Right lobe of liver (tissue), 6 donors: ENCODE measurements at regions not wholly inside any gene's neighbourhood (a gene's known extent, or its start where the extent isn't known, plus 50 kb on each side); places are given as distances from the start of the nearest gene placed in this dataset.

Experiments
- ATAC-seq, 4 donors: fragments of 200-7000 bp; cut with Tn5 transposase; one replicate each; pipeline ENCODE4 v1.9.1; 2020; ENCODE audit warnings: mild to moderate bottlenecking in 4 of 4, moderate library complexity in 4 of 4
- DNase-seq, 3 donors: peaks; one replicate each; pipeline ENCODE4 v3.0.0-alpha.2; 2020
- H3K27ac ChIP-seq, 3 donors: fragments of 200-600 bp; one replicate each; pipeline ENCODE4 v1.8.0; 2022
- H3K27me3 ChIP-seq, 2 donors: fragments of 200-600 bp; one replicate each; pipeline ENCODE4 v1.8.0; 2022
- H3K36me3 ChIP-seq, 4 donors: fragments of 200-600 bp; sonication (generic) in 1 of 4; one replicate each; pipeline versions ENCODE4 v1.5.1 to v1.8.0; 2017 to 2022; ENCODE audit warnings: control low read depth in 1 of 4
- H3K4me1 ChIP-seq, 4 donors: fragments of 200-600 bp; sonication (generic) in 1 of 4; one replicate each; pipeline versions ENCODE4 v1.5.1 to v1.8.0; 2017 to 2022; ENCODE audit warnings: control low read depth in 1 of 4
- H3K4me3 ChIP-seq, 3 donors: fragments of 200-600 bp; one replicate each; pipeline ENCODE4 v1.8.0; 2022
- H3K9me3 ChIP-seq, 4 donors: fragments of 200-600 bp; sonication (generic) in 1 of 4; one replicate each; pipeline versions ENCODE4 v1.5.1 to v1.8.0; 2017 to 2022; ENCODE audit warnings: control low read depth in 1 of 4
- POLR2A ChIP-seq: fragments of 450-650 bp; IDR thresholded peaks from one replicate; pipeline ENCODE4 v1.6.1; 2017; ENCODE audit warnings: antibody characterized with exemption, mild to moderate bottlenecking
- WGBS: methylation state at CpG from one replicate; pipeline ENCODE4 v1.1.6; 2018; ENCODE audit warnings: low coverage, low lambda C conversion rate; ENCODE audit not compliant: insufficient coverage; ENCODE audit errors: missing lambda C conversion rate; 5-methylcytosine and 5-hydroxymethylcytosine counted together
- intact Hi-C, 2 donors: fragments of 100-400 bp; cut with DNase I; formaldehyde crosslinking; loops; one replicate each; pipeline versions ENCODE4 v1.11.2 to v1.14.1; 2022
- TF ChIP-seq, protein P1 (sequence below), 4 donors: fragments of 200-600 bp in 3 of 4; fragments of 450-650 bp in 1 of 4; IDR thresholded peaks; one replicate each; pipeline versions ENCODE4 v1.5.1 to v1.8.0; 2016 to 2022; ENCODE audit warnings: antibody characterized with exemption in 4 of 4, mild to moderate bottlenecking in 2 of 4
- donor health status: DM: no; HTN: yes; CAD: no.
- donor health status: DM: no; HTN: no; CAD: no.
- donor health status: DM: no; HTN: no; CAD: no.
- donor health status: DM: no; HTN: yes; CAD: no.
- donor health status: DM: no; HTN: yes; CAD: no.

DNA sequence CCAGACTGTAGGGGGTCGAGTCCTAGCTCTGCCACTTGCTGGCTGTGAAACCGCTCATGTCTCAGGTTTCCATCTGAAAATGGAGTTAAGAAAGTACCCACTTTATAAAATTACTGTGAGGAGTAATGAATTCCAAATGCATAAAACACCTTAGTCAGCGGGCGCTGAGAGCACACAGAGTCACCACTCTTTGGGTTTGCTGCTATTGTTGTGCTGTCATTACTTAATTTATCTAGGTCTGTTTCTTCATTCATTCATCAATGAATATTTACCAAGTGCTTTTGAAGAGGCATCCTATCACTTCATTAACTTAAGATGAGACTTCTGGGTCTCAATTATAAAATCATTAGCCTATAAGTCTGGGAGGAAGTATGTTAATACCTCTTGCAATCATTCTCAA is 317.3 kb downstream of the FBXW7 start:
- Histone ChIP-seq H3K4me3 (no peak overlapping the region), H3K9me3 (no peaks in the 10 kb centered on the region), H3K4me1 (no peaks in the 10 kb centered on the region), H3K27me3 (no peaks in the 10 kb centered on the region), H3K27ac (no peak overlapping the region), H3K36me3 (no peaks in the 10 kb centered on the region)
- 80% methylated on average over 2 of the region's 4 CpGs for WGBS
- no peak for TF ChIP-seq POLR2A
- TF ChIP-seq, protein P1, sequence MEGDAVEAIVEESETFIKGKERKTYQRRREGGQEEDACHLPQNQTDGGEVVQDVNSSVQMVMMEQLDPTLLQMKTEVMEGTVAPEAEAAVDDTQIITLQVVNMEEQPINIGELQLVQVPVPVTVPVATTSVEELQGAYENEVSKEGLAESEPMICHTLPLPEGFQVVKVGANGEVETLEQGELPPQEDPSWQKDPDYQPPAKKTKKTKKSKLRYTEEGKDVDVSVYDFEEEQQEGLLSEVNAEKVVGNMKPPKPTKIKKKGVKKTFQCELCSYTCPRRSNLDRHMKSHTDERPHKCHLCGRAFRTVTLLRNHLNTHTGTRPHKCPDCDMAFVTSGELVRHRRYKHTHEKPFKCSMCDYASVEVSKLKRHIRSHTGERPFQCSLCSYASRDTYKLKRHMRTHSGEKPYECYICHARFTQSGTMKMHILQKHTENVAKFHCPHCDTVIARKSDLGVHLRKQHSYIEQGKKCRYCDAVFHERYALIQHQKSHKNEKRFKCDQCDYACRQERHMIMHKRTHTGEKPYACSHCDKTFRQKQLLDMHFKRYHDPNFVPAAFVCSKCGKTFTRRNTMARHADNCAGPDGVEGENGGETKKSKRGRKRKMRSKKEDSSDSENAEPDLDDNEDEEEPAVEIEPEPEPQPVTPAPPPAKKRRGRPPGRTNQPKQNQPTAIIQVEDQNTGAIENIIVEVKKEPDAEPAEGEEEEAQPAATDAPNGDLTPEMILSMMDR (IDR thresholded peaks at IDR 0.05): no peak
- DNase-seq (no peak), ATAC-seq (no peak)
- intact Hi-C loops: no loop called here

DNA sequence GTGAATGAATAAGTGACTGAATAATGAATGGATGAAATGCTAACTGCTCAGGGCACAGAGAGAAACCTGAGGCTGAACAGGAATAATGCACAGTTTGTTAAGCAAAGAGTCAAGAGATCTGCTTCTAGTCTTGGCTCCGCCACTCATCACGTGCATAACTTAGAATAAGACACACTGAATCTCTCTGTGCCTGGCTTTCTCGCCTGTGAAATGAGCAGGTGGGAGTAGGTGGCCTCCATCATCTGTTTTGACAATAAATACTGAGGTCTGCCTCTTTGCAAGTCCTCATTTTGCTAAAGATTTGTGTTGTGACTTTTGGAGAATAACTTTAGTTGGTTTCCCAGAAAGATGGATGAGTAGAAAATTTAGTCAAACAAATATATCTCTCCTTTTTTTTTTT is 318.0 kb downstream of the FBXW7 start:
- 80% methylated on average over 2 of the region's 3 CpGs for WGBS
- no peak for TF ChIP-seq POLR2A
- TF ChIP-seq, protein P1 (IDR thresholded peaks at IDR 0.05): no peak
- Histone ChIP-seq H3K4me1 (no peaks in the 10 kb centered on the region), H3K9me3 (no peaks in the 10 kb centered on the region), H3K4me3 (no peak overlapping the region), H3K27me3 (no peaks in the 10 kb centered on the region), H3K36me3 (no peaks in the 10 kb centered on the region), H3K27ac (no peak overlapping the region)
- intact Hi-C loops: no loop called here
- DNase-seq (no peak), ATAC-seq (no peak)

DNA sequence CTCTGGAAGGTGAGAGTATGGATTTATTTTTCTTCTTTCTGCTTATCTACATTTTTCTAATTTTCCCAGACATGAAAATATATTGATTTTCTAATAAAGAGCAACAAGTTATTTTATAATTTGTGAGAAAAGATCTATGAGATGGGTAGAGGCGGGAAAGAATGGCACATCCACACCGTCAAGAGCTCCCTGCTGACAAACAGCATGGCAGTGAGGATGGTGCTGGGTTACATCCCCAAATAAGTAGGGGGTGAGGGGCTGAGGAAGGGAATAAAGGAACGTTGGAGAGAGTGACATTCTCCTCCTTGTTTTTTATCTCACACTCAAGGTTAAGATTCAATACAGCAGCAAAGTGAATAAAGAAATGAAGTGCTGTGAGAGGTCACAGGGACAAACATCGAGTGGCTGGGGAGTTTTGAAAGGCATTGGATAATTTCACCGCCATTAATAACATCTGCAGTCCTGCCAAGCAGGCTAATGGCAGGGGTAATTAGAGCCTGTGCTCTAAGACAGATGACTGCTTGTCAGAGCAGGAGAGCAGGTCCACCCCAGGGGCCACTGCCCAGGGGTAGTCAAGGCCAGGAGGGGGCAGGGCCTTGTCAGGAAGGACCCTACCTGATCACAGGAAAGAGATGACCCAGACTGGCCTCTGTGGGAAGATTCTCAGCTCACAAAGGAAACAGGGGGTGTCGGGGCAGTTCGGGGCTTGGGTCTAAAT is 323.8 kb downstream of the FBXW7 start:
- intact Hi-C loops: no loop called here
- Histone ChIP-seq H3K4me1 (no peaks in the 10 kb centered on the region), H3K27me3 (no peaks in the 10 kb centered on the region), H3K27ac (no peak overlapping the region), H3K4me3 (no peak overlapping the region), H3K36me3 (no peaks in the 10 kb centered on the region), H3K9me3 (no peaks in the 10 kb centered on the region)
- DNase-seq (no peak), ATAC-seq (no peak)
- 57% methylated on average over 7 of the region's 7 CpGs for WGBS
- TF ChIP-seq POLR2A: no peak
- TF ChIP-seq, protein P1 (IDR thresholded peaks at IDR 0.05): no peak

DNA sequence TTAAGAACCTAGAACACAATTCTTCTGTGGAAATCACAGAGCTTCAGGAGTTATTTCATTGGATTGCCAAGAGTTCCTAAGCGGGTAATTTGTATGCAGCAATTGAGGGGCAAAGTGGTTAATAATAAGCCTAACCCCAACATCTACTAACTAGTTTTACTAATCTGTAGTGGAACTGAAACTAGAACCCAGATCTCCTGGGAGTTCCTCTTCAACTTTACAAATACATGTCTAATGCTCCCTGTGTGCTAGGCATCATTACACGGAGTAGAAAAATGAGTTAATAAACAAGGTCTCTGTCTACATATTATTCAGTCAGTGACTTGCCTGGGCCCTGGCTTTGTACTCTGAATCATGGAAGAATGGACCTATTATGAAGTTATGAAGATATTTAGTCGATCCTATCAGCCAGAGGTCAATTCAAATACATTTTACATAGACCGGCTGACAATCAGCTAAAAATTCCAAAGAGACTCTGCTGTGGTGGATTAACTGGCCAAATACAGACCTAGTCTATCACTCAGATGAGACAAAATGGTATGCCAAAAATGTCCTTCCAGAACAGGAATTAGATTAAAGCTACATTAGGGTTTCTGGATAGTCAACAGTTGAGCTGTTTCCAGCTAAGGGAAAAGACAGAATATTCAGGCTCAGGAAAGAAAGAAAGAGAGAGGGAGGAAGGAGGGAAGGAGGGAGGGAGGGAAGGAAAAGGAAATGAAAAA is 326.0 kb downstream of the FBXW7 start:
- Histone ChIP-seq H3K27me3 (no peaks in the 10 kb centered on the region), H3K4me1 (no peaks in the 10 kb centered on the region), H3K27ac (no peak overlapping the region), H3K4me3 (no peak overlapping the region), H3K9me3 (no peaks in the 10 kb centered on the region), H3K36me3 (no peaks in the 10 kb centered on the region)
- TF ChIP-seq, protein P1 (IDR thresholded peaks at IDR 0.05): no peak
- TF ChIP-seq POLR2A: no peak
- WGBS: 67% methylated on average over 4 of the region's 4 CpGs
- intact Hi-C loops: no loop called here
- ATAC-seq (no peak), DNase-seq (no peak)
